ENCODE measurements at regions not wholly inside any gene's neighbourhood (a gene's known extent, or its start where the extent isn't known, plus 50 kb on each side); places are given as distances from the start of the nearest gene placed in this dataset.

DNA sequence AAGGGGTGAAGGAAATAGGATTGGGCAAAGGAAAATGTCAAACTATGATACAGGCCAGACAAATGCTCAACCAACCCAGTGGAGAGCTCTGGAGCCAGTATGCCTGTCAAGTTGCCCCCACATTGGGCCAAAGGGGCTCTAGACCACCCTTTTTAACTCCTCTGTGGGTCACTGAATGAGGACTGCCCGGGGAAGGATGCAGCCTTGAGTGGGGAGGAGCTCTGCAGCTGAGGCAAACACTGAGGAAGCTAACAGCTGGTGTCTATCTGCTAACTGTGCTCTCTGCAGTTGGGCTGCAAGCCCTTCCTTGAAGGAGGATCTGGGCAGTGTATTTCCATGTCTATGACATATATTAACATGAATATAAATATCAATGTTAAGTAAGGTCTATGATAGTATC is 98.4 kb upstream of the PRSS16 start:
- Histone ChIP-seq H4K20me1 (ENCODE audit: insufficient read depth, low read length) (no peaks in the 10 kb centered on the region), H3K9ac (ENCODE audit: low read depth, low read length) (no peak overlapping the region), H3K18ac (ENCODE audit: low read depth, low read length) (no peak overlapping the region), H2AFZ (replicated peaks; ENCODE audit: low read length, poor library complexity) (no peak overlapping the region), H3K9me3 (ENCODE audit: control insufficient read depth, insufficient read depth, low read length) (no peaks in the 10 kb centered on the region), H4K91ac (ENCODE audit: insufficient read depth, low read depth, low read length) (no peak overlapping the region), H3K27ac (ENCODE audit: insufficient read depth, low read length) (no peak overlapping the region), H2BK5ac (ENCODE audit: low read depth, low read length, poor library complexity, severe bottlenecking) (no peak overlapping the region), H3K79me1 (ENCODE audit: low read depth in 1 of 2, low read length in 2 of 2) (peaks cover 0 to 5% of the 10 kb centered on the region in 2 experiments; a peak in 1 of 4 replicates), H3K23ac (ENCODE audit: low read depth, low read length) (no peak overlapping the region), H3K56ac (ENCODE audit: extremely low read depth, insufficient read depth, low read length) (no peak overlapping the region), H4K5ac (ENCODE audit: low read depth, low read length) (no peak overlapping the region), H3K9me1 (ENCODE audit: insufficient read depth, low read length) (no peaks in the 10 kb centered on the region), H3K27me3 (ENCODE audit: control insufficient read depth, insufficient read depth, low read length) (no peaks in the 10 kb centered on the region), H3K14ac (replicated peaks; ENCODE audit: low read depth, low read length) (no peak overlapping the region), H2AK5ac (ENCODE audit: low read depth, low read length) (no peak overlapping the region), H3K4me1 (ENCODE audit: control insufficient read depth, insufficient read depth, low read length) (peaks cover 2% of the 10 kb centered on the region; the same call in 1 of the 2 replicates), H3K4me3 (ENCODE audit: insufficient read depth, low read depth, low read length) (no peak overlapping the region), H2BK20ac (ENCODE audit: low read depth, low read length) (no peak overlapping the region), H2AK9ac (replicated peaks; ENCODE audit: low read depth, low read length, poor library complexity) (no peak overlapping the region), H4K8ac (ENCODE audit: low read depth in 2 of 2, low read length in 2 of 2) (no peak overlapping the region), H2BK15ac (ENCODE audit: low read depth, low read length) (no peak overlapping the region), H3K4ac (ENCODE audit: low read depth, low read length) (no peak overlapping the region; the same call in 1 of the 2 replicates), H2BK120ac (ENCODE audit: low read depth, low read length) (no peak overlapping the region), H3K4me2 (ENCODE audit: low read depth, low read length) (no peak overlapping the region; the same call in 1 of the 2 replicates), H3K36me3 (ENCODE audit: control insufficient read depth, insufficient read depth, low read length) (no peaks in the 10 kb centered on the region)
- in situ Hi-C loops (cut with MboI; ENCODE audit: low sequenced_read_pairs) (loop anchor here (5.0 to 25.0 kb wide), 3 partner anchors 743 to 962 kb away; a partner anchor contains a TSS), intact Hi-C loops (cut with micrococcal nuclease) (loop anchor here (5.0 kb wide), 4 partner anchors 658 to 1127 kb away; a partner anchor contains a TSS), dilution Hi-C loops (cut with HindIII; ENCODE audit: low sequenced_read_pairs, unreplicated experiment) (loop anchor here (25.0 kb wide), 1 partner anchor 738 kb away; a partner anchor contains a TSS)
- ATAC-seq (ENCODE audit: low read depth), result no peak
- POLR2A ChIA-PET (ENCODE audit: unreplicated experiment), result no interaction called here
- no CpG with 5 or more reads among the region's 1 CpG for WGBS, 2 experiments (ENCODE audit: extremely low coverage in 2 of 2, insufficient read length in 1 of 2)
- CTCF ChIA-PET, result interaction anchor here (0.6 to 1.5 kb wide), 4 partner anchors 22 to 1123 kb away, joined by 3 to 5 read pairs (median 3); no protein-coding TSS in a partner anchor
- TF ChIP-seq CEBPB (IDR thresholded peaks at IDR 0.05; ENCODE audit: low read depth, low read length), result no peak
- TF ChIP-seq, protein P1, sequence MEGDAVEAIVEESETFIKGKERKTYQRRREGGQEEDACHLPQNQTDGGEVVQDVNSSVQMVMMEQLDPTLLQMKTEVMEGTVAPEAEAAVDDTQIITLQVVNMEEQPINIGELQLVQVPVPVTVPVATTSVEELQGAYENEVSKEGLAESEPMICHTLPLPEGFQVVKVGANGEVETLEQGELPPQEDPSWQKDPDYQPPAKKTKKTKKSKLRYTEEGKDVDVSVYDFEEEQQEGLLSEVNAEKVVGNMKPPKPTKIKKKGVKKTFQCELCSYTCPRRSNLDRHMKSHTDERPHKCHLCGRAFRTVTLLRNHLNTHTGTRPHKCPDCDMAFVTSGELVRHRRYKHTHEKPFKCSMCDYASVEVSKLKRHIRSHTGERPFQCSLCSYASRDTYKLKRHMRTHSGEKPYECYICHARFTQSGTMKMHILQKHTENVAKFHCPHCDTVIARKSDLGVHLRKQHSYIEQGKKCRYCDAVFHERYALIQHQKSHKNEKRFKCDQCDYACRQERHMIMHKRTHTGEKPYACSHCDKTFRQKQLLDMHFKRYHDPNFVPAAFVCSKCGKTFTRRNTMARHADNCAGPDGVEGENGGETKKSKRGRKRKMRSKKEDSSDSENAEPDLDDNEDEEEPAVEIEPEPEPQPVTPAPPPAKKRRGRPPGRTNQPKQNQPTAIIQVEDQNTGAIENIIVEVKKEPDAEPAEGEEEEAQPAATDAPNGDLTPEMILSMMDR (conservative IDR thresholded peaks at IDR 0.05; ENCODE audit: low read depth, low read length), result no peak
- no peak for TF ChIP-seq MAFK (IDR thresholded peaks at IDR 0.05; ENCODE audit: low read depth, low read length)
- no peak for TF ChIP-seq CHD1 (IDR thresholded peaks at IDR 0.05; ENCODE audit: low read depth, low read length)
- TF ChIP-seq MAZ (IDR thresholded peaks at IDR 0.05; ENCODE audit: borderline replicate concordance, low read depth, low read length), result no peak
- TF ChIP-seq RAD21 (IDR thresholded peaks at IDR 0.05; ENCODE audit: low read length), result no peak
- no peak for DNase-seq
- no TSS peak for BruUV-seq (replicated peaks)

Data from IMR-90 (cell line).